ENCODE measurements at regions not wholly inside any gene's neighbourhood (a gene's known extent, or its start where the extent isn't known, plus 50 kb on each side); places are given as distances from the start of the nearest gene placed in this dataset.
A peak's percentile ranks its signal among the peaks of the same experiment; 100 is the strongest.

DNA sequence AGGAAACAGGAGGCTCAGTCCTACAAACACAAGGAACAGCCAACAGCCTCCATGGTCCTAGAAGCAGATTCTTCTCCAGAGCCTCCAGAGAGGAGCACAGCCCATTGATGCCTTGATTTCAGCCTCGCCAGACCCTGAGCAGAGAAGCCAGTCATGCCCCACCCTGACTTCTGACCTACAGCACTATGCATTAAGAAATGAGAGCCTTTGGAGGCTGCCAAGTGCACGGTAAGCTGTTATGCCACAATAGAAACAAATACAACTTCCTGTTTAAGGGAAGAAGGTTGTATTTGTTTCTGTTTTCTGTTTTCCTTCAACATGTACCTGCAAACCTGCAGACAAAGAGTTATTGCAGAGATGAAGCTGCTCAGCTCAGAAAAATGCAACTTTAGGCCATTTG is 181.3 kb upstream of the AGAP1 start:
- no peak for DNase-seq

DNA sequence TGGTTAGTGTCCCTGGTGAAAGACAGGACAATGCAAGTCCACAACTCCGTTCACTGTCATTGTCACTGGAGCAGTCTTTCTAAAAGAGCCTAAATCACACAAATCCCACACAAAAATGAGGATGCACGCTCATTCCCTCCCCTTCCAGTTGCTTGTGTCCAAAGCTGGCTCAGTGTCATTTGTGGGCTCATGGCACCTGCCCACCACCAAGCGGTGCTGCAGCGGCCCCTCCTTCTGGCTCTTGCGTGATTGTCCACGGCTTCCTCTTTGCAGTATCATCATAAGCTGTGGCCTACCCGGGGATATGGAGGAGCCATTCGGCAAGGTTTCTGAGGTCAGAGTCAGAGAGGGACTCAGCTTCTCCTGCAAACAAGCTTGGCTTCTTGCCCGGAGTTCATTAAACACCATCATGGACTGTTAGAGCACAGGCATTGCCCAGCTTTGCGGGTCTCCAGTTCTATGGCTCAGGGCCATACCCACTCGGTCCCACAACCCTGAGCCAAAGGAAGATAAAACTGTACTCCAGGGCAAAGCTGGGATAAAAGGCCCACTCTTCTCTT is 179.4 kb upstream of the AGAP1 start:
- no peak for DNase-seq

DNA sequence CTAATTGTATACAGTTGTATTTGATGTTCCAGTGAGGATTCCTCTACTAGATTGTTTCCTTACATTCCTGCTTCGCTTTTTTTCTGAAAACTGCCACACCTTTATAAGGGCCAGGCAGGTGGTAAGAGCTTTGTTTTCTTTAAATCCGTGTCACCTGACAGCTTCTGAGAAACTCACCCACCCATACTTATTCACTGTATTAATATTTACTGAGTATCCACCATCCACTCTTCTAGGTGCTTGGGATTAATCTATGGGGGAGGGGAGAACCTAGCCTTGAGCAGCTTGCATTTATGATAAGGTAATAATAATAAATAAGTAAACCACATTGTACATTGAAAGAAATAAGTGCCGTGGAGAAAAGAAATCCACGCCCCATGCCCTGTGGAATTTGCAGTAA is 174.7 kb upstream of the AGAP1 start:
- no peak for DNase-seq

DNA sequence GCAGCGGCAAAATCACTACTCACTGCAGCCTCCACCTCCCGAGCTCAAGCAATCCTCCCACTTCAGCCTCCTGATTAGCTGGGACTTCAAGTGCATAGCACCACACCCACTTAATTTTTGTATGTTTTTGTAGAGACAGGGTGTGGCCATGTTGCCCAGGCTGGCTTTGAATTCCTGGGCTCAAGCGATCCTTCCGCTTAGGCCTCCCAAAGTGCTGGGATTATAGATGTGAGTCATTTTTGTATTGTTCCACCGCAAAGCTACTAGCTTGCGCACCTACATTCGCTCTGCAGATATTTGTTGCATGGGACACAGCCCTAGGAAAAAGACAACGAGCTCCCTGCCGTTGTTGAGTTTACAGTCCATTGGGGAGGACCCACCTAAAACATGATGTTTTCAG is 173.5 kb upstream of the AGAP1 start:
- no peak for DNase-seq

DNA sequence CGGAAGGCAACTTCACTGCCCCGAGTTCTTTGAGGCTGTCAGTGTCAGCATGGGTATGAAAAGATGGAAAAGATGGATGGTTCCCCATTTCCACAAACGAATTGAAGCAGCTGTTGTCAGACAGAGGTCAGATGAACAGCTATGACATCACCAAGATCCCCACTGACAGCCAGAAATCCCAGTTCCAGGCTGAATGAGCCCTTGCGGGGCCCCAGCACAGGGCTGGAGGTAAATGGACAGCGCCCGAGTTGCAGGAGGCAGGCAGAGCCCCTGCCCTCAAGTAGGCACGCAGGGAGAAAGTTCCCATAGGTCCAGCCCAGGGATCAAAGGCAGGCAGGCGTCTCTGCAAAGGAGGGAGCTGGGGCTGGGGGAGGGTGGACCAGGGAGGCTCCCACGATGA is 169.5 kb upstream of the AGAP1 start:
- DNase-seq: no peak

DNA sequence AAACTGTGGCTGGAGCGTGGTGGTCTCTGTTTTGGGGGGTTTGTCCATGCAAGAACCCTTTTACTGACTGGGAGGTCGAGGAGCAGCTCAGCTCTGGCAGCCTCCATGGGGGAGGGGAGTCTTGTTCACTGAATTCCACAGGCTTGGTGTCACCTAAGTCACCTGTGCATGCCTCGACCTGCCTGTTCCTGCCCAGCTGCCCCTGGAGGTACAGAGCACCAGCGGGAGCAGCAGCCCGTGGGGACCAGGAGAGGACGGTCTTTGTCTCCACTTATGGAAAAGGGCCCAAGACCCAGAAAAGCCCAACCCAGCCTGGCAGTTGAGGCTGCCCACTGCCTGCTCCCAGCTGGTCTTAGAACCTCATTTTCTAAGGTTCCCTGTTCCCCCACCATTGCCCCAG is 168.7 kb upstream of the AGAP1 start:
- DNase-seq: peak; percentile 54

DNA sequence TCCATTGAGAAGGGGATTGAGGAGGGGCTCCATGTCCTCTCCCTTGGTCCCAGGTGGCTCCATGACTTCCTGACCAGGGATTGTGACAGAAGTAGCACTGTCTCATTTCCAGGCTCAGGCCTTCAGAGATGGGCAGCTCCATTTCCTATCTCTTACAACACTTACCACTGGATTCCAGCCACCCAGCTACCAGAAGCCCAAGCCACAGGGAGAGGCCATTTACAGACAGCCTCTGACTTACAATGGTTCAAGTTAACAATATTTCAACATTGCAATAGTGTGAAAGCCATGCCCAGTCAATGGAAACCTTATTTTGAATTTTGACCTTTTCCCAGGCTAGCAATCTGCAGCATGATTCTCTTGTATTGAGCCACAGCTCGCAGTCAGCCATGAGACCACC is 164.9 kb upstream of the AGAP1 start:
- no peak for DNase-seq

DNA sequence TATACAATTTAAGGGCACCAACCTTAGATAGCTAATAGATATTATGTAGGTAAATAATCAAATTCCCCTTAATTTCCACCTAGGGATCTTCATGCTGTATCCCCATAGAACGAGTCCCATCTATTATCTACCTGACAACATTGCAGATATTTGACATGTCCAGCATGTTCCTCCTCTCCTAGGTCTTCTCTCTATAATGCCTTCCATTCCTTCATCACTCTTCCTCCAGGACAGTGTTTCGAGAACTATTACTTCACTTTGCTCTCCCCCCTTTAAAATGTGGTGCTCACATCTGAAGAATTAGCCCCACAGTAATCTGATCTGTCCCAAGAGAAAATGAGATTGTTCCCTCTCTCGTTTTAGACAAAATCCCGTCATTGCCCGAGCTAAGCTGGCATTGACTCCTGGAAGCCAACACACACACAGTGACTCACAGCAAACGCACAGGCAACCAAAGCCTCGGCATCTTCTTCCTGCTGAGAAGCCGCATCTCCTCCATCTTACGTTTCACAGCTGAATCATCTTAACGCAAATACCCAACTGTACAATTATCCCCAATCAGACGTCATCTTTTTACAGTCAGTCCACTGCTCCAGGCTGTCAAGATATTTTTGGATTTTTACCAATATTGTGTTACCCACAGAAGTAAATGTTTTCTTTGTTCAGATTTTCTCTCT is 162.9 kb upstream of the AGAP1 start:
- DNase-seq: no peak

DNA sequence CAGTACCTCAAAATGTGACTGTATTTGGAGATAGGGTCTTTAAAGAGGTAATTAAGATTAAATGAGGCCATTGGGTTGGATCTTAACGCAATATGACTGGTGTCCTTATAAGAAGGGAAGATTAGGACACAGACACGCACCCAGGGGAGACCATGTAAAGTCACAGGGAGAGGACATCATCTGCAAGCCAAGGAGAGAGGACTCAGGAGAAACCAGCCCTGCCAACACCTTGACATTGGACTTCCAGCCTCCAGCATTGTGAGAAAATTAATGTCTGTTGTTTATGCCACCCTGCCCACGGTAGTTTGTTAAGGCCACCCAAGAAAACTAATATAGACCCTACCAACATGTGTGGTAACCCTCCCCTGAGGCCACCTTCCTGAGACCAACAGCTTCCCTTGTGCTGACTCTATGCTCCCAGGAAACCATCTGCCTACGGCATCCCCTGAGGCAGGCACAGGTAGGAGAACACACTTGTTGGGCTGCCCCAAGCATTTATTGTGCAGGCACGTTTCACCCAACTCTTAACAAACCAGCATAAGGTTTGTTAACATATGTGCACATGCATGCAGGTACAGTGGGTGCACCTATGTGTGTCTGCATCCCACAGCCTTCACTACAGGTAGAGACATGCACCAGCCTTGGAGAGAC is 161.5 kb upstream of the AGAP1 start:
- DNase-seq: no peak

DNA sequence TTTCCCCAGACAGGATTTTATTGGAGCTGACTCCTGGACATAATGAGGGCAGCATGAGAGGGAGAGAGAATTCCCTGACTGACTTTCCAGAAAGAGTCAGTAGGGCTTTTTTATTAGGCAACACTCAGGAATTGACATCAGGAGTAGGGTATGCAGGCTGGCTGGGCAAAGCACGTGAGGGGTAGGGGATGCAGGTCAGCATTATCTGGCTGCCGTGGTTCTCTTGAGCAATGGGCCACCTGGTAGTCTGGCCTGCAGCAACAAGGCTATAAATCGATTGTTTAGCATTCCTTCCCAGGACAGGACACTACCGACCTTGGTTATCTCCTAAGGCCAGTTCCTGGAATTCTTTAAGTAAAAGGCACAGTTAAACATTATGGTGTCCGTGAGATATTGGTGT is 160.8 kb upstream of the AGAP1 start:
- no peak for DNase-seq

DNA sequence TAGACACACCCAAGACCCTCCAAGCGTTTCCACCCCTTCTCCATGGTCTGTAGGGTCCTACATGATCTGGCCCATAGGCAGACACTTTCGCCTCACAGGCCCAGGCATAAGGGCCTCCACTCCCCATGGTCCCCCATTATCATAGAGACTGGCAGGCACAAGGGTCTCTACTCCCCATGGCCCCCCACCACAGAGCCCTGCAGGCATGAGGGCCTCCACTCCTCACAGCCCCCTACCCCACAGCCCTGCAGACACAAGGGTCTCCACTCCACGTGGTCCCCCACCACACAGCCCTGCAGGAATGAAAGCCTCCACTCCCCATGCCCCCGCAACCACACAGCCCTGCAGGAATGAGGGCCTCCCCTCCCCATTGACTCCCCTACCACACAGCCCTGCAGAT is 159.7 kb upstream of the AGAP1 start:
- no peak for DNase-seq

DNA sequence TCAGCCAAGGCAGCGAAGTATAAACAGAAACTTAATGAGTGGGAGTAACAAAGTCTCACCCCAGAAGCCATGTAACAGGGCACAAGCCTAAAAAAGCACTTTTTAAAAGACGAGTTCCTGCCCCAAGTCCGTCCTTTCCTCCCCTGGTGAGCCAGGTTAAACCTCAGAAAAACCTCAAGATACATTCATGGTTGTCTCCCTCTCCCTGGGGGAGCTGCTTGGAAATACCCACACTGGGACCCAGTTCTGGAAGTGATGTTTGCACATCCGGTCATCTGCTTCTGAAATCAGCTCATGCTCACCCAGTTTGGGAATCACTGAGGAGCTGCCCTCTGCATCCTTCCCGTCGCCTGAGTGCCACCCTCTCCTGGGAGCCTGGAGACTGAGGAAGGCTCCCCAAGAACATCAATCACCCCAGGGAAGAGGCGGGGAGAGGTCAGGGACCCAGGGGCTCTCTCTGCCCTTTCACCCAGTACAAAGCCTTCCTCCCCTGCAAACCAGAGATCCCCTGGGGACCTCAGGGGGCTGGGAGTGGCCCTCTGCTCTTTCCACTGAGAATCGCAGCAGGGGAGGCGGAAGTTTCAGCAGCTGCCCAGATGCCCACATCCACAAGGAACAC is 150.6 kb upstream of the AGAP1 start:
- DNase-seq: no peak

DNA sequence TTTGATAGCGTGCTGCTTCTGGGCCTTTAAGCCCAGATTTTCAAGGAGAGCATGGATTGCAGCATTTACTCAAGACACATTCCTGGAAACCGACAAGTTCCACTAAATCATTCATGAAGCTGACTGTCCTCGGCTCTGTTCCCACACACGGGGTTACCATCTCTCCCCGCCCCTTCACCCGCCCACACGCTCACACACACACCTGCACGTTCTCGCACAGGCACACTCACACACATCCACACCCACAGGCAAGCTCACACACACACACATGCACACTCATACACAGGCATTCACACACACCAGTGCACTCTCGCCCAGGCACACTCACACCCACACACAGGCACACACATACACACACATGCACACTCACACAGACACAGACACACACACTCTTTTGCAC is 150.0 kb upstream of the AGAP1 start:
- no peak for DNase-seq

DNA sequence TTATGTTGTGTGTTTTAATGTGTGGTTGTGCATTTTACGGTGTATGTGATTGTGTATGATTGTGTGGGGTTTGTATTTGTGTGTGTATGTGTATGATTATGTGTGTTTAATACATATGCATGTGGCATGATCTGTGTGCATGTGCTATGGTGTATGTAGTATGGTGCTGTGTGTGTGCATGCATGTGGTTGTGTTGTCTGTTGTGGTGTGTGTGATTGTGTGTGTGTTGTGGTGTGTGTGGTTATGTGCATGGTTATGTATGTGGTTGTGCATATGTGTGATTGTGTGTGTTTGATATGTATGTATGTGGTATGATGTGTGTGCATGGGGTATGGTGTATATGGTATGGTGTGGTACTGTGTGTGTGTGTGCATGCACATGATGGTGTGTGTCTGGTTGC is 148.1 kb upstream of the AGAP1 start:
- no peak for DNase-seq

DNA sequence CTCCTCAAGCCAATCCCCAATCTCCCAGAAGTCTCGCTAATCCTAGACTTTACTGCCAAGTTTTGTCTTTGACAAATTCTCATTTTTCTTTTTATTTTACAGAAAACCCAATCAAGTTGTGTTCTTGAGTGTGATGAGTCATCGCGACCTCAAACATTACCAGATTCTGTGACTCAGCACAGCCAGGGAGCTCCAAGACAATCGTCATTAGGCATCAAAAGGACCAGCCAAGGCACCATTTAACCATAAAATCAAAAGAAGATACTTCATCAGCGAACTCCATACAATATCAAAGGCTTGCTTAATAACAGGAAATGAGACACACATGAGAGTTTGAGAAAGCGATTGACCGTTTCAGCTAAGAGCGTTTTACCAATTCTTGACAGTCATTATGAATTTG is 146.2 kb upstream of the AGAP1 start:
- DNase-seq: no peak

DNA sequence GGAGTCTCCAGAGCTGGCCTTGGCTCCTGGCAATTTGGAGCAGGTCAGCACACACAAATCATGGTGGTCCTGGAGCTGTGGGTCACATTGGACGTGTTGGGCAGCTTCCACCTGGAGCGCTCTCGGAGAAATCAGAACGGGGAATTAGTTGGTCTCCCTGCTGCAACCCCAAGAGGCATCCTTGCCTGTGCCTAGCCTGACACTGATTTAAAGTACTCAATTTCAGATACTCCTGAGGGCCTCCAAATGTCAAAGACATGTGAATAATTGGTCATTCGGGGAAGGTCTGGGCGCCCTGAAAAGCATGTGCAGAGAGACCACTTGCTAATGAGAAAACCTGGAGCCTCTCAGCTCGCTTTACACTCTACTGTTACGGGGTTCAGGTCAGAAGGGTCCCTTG is 145.5 kb upstream of the AGAP1 start:
- no peak for DNase-seq

DNA sequence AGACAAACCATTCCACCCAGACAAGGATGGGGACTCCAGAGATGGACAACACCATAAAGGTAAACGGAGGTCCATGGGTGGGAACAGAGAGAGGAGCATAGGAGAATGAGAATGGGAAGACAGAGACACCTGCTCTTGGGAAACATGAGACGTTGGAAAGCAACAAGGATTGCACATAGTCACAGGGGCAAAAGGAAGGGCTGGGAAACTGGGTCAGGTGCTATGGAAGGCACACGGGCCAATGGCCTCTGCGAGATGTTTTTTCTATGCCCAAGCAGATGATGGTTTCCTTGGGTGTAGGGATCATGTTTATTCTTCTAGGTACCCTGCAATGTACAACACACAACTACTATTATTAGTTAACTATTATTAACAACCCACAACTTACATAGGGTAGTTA is 143.6 kb upstream of the AGAP1 start:
- no peak for DNase-seq

DNA sequence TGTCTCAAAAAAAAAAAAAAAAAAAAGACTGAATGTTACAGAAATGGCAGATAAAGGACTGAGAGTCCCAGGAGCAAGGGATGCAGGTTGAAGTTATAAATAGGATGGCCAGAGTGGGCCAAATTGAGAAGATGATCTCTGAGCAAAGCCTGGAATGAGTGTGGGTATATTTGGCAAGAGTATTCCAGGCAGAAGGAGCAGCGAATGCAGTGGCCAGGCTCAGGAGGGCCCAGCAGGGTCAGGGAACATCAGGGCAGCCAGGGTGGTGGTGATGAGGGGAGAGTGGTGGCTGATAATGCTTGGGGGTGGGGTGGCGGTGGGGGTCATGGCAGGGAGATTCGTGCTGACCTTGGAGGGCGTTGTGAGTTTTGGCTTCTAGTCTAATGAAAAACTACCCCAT is 141.3 kb upstream of the AGAP1 start:
- no peak for DNase-seq

DNA sequence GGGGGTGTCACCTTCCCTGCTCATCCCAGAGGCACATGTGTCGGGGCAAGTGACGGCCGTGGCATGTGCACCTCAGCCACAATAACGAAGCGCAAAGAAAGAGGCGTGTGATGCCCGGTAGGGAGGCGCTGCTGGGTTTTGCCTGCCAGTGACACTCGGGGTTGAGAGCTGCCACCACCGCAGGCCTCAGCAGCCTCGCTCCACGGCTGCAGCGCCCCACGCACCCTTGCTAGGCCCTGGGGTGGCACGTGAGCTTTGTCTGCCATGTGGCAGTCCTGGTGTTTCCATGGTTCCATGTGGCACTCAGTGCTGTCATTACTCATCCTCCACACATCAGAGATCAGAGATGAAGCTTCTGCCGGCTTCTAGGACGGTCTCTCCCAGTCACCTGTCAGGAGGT is 136.0 kb upstream of the AGAP1 start:
- no peak for DNase-seq

DNA sequence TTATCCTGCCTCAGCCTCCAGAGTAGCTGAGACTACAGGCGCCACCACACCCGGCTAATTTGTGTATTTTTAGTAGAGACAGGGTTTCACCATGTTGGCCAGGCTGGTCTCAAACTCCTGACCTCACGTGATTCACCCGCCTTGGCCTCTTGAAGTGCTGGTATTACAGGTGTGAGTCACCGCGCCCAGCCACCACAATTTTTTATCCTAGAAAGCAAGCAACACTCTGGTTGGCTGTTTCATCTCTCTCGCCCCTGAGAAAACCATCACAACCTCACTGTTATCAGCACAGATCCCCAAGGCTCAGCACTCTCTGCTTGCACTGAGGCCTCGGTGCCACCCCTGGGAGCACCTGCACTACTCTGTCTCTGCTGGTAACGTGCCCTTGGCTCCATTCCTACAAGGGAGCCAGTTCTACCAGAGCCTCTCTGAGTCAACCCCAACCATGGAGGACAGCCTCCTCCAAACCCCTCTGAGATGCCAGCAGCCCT is 134.8 kb upstream of the AGAP1 start:
- DNase-seq: no peak

DNA sequence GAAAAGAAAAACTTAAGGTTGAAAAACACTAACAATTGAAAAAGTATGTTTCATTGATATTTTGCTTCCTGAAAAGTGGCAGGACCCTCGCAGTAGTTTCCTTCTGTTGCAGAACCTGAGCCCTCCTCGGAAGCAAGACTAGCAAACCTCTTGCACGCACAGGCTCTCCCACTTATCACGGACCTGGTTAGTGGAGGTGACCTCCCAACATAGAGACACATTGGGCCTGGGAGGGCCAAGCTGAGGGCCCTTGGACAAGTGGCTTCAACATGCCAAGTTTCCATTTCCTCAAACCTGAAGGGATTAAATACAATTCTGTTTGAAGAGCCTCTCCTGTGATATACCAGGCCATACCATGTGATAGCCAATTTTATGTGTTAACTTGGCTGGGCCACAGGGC is 133.4 kb upstream of the AGAP1 start:
- DNase-seq: no peak

DNA sequence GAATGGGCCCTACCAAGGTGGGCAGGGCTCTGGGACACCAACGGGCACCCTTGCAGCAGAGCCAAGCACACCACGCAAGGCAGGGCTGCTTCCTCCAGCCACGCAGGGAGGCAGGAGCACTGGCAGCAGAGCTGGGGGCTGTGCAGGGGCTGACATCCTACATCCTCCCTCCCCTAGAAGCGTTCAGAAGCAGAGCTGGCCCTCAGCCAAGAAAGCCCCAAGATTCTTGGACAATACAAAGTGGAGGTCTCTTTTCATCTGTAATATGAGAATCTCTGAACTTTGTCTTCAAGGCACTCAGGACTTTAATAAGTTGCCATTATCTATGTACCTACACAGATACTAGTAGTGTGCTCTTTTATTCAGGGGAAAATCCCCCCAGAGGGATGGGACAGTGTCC is 128.1 kb upstream of the AGAP1 start:
- DNase-seq: no peak

DNA sequence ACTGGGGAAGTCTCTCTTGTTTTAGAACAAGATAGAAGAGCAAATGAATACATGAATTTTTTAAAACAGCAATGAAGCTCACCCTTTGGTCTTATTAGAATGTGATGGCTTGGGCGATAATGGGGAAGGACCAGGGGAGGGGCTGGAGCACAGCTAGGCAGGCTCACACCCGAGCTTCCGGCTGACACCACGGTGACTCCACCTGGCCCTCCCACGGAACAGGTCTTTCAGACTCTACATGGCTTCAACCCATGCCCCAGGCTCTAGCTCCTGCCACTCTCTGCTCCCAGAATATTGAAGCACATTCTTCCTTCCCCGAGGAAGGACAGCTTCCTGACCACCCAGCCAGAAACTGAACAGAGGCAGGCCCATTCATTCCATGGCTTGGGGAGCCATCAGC is 127.5 kb upstream of the AGAP1 start:
- no peak for DNase-seq

DNA sequence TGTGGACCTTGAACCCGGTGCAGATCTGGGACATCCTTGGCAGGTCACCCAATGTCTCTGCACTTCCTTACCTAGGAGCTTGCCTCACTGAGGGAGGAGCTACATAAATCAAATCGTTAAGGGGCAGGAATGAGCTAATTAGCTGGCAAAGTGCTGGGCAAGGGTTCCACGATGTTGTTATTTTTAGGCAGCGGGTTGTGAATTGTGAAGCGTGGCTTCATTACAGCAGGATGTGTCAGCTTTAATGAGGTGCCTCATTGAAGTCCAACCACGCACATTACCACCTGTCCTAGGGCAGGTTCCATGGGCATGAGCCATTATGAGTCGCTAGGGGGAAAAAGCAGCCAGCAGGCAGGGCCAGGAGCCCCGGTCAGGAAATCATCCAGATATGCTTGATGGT is 127.0 kb upstream of the AGAP1 start:
- no peak for DNase-seq
